ENCODE measurements at regions not wholly inside any gene's neighbourhood (a gene's known extent, or its start where the extent isn't known, plus 50 kb on each side); places are given as distances from the start of the nearest gene placed in this dataset.

- TF ChIP-seq CTCF (IDR thresholded peaks at IDR 0.05) (no peak), POLR2A (IDR thresholded peaks at IDR 0.05) (no peak)
Measured at GRCh38 chr3:159301961-159302360, 500.1 kb downstream of the MFSD1 start.
